GM13977 (cell line): ENCODE measurements at regions not wholly inside any gene's neighbourhood (a gene's known extent, or its start where the extent isn't known, plus 50 kb on each side); places are given as distances from the start of the nearest gene placed in this dataset.

Source experiments
- DNase-seq: peaks from one replicate; pipeline ENCODE4 v3.0.0; 2012; ENCODE audit warnings: low spot score
- in situ Hi-C: fragments of 300-500 bp; cut with MboI; formaldehyde crosslinking; loops from one replicate; pipeline ENCODE4 v1.12.0; 2022; ENCODE audit warnings: low sequenced_read_pairs, low pct_unique_long_range_greater_than_20kb, mixed read lengths, inconsistent platforms; ENCODE audit not compliant: unreplicated experiment
- TF ChIP-seq, protein P1 (sequence below): IDR thresholded peaks from 2 replicates; pipeline ENCODE4 v1.5.1; 2012; ENCODE audit warnings: mild to moderate bottlenecking, control low read depth; ENCODE audit not compliant: insufficient read depth; ENCODE audit errors: extremely low read depth, missing control alignments

DNA sequence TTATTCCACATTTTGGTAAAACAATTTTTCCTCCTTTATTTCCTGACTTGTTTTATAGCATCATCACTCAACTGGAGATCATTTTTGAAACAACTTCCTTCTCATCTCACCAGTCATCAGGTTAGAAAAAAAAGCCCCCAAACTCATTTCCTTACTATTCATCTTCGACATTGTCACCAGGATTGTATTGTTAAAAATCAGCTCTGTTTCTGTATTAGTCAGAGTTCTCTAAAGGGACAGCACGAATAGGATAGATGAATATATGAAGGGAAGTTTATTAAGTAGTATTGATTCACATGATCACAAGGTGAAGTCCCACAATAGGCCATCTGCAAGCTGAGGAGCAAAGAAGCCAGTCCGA, 392.6 kb downstream of the FUT8 start:
- DNase-seq = peak; percentile 29
- TF ChIP-seq, protein P1, sequence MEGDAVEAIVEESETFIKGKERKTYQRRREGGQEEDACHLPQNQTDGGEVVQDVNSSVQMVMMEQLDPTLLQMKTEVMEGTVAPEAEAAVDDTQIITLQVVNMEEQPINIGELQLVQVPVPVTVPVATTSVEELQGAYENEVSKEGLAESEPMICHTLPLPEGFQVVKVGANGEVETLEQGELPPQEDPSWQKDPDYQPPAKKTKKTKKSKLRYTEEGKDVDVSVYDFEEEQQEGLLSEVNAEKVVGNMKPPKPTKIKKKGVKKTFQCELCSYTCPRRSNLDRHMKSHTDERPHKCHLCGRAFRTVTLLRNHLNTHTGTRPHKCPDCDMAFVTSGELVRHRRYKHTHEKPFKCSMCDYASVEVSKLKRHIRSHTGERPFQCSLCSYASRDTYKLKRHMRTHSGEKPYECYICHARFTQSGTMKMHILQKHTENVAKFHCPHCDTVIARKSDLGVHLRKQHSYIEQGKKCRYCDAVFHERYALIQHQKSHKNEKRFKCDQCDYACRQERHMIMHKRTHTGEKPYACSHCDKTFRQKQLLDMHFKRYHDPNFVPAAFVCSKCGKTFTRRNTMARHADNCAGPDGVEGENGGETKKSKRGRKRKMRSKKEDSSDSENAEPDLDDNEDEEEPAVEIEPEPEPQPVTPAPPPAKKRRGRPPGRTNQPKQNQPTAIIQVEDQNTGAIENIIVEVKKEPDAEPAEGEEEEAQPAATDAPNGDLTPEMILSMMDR = no peak
- in situ Hi-C loops = no loop called here

DNA sequence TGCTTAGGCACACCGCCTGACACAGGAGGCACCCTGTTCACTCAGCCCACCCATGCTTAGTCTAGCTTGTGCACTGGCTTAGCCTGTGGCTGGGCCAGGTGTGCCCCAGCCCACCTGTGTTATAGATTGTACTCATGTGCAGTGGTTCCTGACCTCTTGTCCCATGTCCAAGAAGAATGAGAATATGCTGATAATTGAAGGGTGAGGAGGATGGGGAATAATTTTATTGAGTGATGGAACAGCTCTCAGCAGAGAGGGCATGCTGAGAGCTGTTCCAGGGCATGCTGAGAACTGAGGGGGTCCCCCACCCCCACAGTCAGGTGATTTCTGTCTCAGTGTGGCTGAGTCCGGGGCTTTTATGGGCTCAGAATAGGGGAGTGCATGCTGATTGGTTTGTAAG, 395.9 kb downstream of the FUT8 start:
- TF ChIP-seq, protein P1 = no peak
- in situ Hi-C loops = no loop called here
- DNase-seq = no peak

DNA sequence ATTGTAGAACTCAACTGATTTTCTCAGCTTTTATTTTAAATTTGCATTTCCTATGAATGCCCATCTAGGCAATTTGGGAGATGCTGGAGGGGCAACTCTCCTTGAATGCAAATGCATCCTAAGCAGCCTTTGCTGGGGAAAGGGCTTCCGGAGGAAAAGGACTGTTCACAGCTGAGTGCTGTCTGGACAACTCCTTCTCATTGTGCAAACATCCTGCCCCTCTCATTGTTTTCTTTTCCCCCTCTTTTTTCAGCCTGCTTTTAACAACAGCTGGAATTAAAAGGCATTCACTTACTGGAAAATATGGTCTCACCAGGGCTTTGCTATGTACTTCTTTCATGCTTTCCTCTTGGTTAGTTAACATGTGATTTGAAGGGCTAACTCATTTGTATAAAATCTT, 397.8 kb downstream of the FUT8 start:
- in situ Hi-C loops = no loop called here
- DNase-seq = no peak
- TF ChIP-seq, protein P1 = no peak

DNA sequence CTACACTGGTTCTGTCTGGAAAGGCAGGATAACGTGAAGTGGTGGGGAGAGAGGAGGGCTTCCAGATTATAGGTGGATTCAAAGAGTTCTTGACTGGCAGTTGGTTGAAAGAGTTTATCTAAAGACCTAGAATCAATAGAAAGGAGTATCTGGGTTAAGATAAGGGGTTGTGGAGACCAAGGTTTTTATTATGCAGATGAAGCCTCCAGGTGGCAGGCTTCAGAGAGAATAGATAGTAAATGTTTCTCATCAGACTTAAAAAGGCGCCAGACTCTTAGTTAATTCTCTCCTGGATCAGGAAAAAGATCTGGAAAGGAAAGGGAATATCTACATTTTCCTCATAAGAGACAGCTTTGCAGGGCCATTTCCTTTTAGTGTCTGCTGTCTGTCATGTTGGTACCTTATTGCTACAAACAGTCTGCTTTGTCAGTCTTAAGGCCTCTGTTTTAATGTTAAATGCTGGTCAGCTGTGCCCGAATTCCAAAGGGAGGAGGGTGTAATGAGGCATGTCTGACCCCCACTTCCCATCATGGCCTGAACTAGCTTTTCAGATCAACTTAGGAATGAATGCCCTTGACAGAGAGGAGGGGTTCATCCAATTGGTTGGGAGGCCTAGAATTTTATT, 401.3 kb downstream of the FUT8 start:
- TF ChIP-seq, protein P1 = no peak
- in situ Hi-C loops = no loop called here
- no peak for DNase-seq

DNA sequence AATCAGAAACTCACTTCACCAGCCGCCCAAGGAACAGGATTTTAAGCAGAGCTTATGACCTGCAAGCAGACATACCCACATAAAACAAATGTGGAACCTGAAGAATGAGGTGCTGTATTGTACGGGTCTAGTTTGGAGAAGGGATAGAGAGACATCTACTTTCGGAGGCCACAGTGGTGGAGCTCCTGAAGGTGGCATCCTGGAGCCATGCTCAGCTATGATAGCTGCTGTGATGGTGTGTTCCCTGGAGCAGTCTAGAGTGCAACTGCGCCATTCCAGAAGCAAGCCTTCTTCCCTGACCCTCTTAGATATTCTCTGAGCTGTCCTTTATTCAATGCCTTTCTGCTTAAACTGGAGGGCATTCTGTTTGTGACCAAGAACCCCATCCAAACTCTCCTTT, 402.6 kb downstream of the FUT8 start:
- DNase-seq = no peak
- TF ChIP-seq, protein P1 = no peak
- in situ Hi-C loops = no loop called here

DNA sequence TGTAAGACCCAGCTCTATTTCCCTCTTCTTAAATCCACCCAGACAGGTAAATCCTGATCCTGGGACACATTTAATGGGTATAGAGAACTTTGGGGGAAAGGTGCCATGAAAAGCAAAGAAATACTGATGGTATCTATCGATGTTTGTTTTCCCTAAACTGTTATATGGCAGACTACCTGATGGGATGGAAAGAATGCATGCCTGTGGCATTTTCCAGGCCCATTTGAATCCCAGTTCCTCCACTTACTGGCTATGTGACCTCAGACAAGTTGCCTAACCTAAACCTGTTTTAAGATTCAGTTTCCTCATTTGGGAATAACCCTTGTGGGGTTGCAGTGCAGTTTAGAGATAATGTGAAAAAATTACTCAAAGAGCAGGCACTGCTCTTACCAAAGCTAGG, 404.5 kb downstream of the FUT8 start:
- TF ChIP-seq, protein P1 = no peak
- in situ Hi-C loops = no loop called here
- no peak for DNase-seq

DNA sequence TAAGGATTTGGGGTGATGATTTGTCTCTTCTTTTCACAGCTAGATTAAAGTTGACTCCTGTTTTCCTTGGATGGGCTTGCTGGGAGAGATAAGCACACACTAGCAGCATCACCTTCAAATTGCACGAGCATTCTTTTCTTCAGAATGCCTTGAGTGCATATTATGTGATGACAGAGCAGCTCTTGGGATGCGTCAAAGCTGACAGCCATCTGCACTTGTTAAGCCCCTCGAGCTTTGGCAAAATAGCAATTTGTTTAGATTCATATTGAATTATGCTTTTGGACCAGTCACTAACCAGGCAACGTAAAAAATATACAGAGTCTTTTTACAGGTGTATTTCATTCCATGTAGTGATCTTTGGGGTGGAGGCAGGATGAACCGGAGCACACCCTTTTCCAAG, 407.0 kb downstream of the FUT8 start:
- DNase-seq = no peak
- TF ChIP-seq, protein P1 = no peak
- in situ Hi-C loops = no loop called here
